Endothelial cell of umbilical vein (primary cell): ENCODE measurements at regions not wholly inside any gene's neighbourhood (a gene's known extent, or its start where the extent isn't known, plus 50 kb on each side); places are given as distances from the start of the nearest gene placed in this dataset. TPM values are rescaled to one million over a fixed set of nuclear protein-coding genes. Genes with fewer than 3 reads are reported as not detected.
"Not testable (repeated sequence)": the region's sequence is repeated elsewhere in the genome, so short reads cannot be mapped to it uniquely, and the experiment has no call there.

Experiments used
- BruUV-seq: library from RNA; stranded (reverse); fragments of 400-500 nt; replicated peaks from 2 replicates; lab custom pipeline; 2021; lab: Mats Ljungman, UMichigan
- CTCF ChIA-PET: fragments of 300-600, 350-600 bp; sonication (Branson Sonifier 250); formaldehyde crosslinking; loops from one replicate; lab custom pipeline; 2021; ENCODE audit warnings: antibody characterized with exemption, inconsistent platforms; lab: Charles Lee
- POLR2A ChIA-PET: fragments of 300-600, 350-600 bp; sonication (Branson Sonifier 250); formaldehyde crosslinking; loops from one replicate; lab custom pipeline; 2021; ENCODE audit warnings: antibody characterized with exemption, inconsistent platforms; lab: Charles Lee
- DNase-seq: peaks from one replicate; pipeline ENCODE4 v3.0.0-alpha.2; 2011; ENCODE audit warnings: low read depth, low spot score
- FAIRE-seq: peaks from 2 replicates; lab custom pipeline; 2011; peaks lifted over from hg19 to GRCh38; lab: Jason Lieb, UNC
- H2AFZ ChIP-seq: 2 replicates; pipeline ENCODE4 v1.6.0; 2012; ENCODE audit warnings: low read depth, low read length, control low read depth, inconsistent platforms
- H3K27ac ChIP-seq: 2 replicates; pipeline ENCODE4 v1.5.1; 2011; ENCODE audit warnings: low read depth, mild to moderate bottlenecking, control low read depth, low read length, moderate library complexity; ENCODE audit not compliant: insufficient read depth
- H3K27me3 ChIP-seq, 2 experiments: 2 replicates each; pipeline versions ENCODE4 v1.6.0 to v1.6.1; 2011; ENCODE audit warnings: low read length in 2 of 2, mixed read lengths in 1 of 2; ENCODE audit not compliant: control insufficient read depth in 2 of 2, insufficient read depth in 2 of 2
- H3K36me3 ChIP-seq, 2 experiments: 2 replicates in 1 of 2; 3 replicates in 1 of 2; pipeline ENCODE4 v1.5.1; 2011; ENCODE audit warnings: low read length in 2 of 2, mild to moderate bottlenecking in 1 of 2, moderate library complexity in 1 of 2; ENCODE audit not compliant: control insufficient read depth in 2 of 2, insufficient read depth in 2 of 2; ENCODE audit errors: extremely low read depth in 1 of 2
- H3K4me1 ChIP-seq: 3 replicates; pipeline ENCODE4 v1.5.1; 2011; ENCODE audit warnings: mild to moderate bottlenecking, low read length; ENCODE audit not compliant: control insufficient read depth, insufficient read depth; ENCODE audit errors: extremely low read depth
- H3K4me2 ChIP-seq: 2 replicates; pipeline ENCODE4 v1.6.1; 2011; ENCODE audit warnings: low read length, control low read depth, mixed read lengths; ENCODE audit not compliant: insufficient read depth
- H3K4me3 ChIP-seq, 3 experiments: fragments of 200-600 bp in 1 of 3; sonication (generic), shearing (Covaris generic) in 1 of 3; replicated peaks in 1 of 3; 2 replicates each; pipeline ENCODE4 v1.5.1; 2011 to 2016; ENCODE audit warnings: control low read depth in 3 of 3, low read length in 3 of 3, mild to moderate bottlenecking in 2 of 3, inconsistent platforms in 1 of 3, low read depth in 1 of 3, moderate library complexity in 1 of 3; ENCODE audit not compliant: insufficient read depth in 1 of 3
- H3K79me2 ChIP-seq: 2 replicates; pipeline ENCODE4 v1.6.0; 2012; ENCODE audit warnings: low read length, inconsistent platforms; ENCODE audit not compliant: control insufficient read depth, insufficient read depth
- H3K9ac ChIP-seq: replicated peaks from 2 replicates; pipeline ENCODE3; 2011; ENCODE audit warnings: low read length, control low read depth; ENCODE audit not compliant: insufficient read depth; ENCODE audit errors: extremely low read depth
- H3K9me1 ChIP-seq: replicated peaks from 3 replicates; pipeline ENCODE4 v1.6.0; 2011; ENCODE audit warnings: mild to moderate bottlenecking, low read length; ENCODE audit not compliant: control insufficient read depth, insufficient read depth; ENCODE audit errors: extremely low read depth
- H3K9me3 ChIP-seq: replicated peaks from 2 replicates; pipeline ENCODE4 v1.5.1; 2012; ENCODE audit warnings: low read length, inconsistent platforms; ENCODE audit not compliant: control insufficient read depth, insufficient read depth
- H4K20me1 ChIP-seq: replicated peaks from 2 replicates; pipeline ENCODE3; 2011; ENCODE audit warnings: mild to moderate bottlenecking, low read length; ENCODE audit not compliant: control insufficient read depth, insufficient read depth; ENCODE audit errors: extremely low read depth
- dilution Hi-C: fragments of 300-500 bp; cut with MboI; formaldehyde crosslinking; loops from one replicate; pipeline ENCODE4 v1.15.0; 2019; ENCODE audit warnings: low sequenced_read_pairs; ENCODE audit not compliant: extremely low pct_ligation_motif_present
- intact Hi-C: fragments of 100-400 bp; cut with micrococcal nuclease; formaldehyde crosslinking; loops from one replicate; pipeline ENCODE4 v1.10.0; 2022
- small RNA-seq: library from RNA; depleted of rRNA; stranded (forward); fragments of <200 nt; gene quantifications from one replicate; pipeline ENCODE3, GENCODE V24; 2012; ENCODE audit warnings: low replicate concordance, low read depth; ENCODE audit not compliant: insufficient read depth, insufficient read length

DNA sequence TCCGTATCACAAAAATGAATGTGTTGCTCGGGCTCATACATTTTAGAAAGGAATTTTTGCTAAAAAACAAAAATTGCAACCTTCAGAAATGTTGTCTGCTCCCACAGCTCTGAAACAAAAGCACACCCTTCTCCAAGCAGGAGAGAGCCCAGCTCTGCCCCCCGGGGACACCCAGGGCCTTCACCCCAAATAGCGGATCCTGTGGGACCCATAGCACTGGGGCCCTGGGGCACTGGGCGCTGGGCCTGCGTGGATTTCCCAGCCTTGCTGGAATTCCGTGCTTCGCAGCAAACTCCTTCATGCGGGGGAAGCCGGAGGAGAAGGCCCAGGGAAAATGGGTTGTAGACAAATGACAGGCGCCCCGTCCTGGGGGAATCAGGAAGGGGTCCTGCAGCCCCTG is 50.5 kb upstream of the SFSWAP start:
- intact Hi-C loops: loop anchor here (10.0 kb wide), 1 partner anchor 366 kb away; no protein-coding TSS in a partner anchor
- CTCF ChIA-PET, dilution Hi-C loops, H3K27me3 ChIP-seq, BruUV-seq, H3K9me3 ChIP-seq, H3K9ac ChIP-seq, H3K36me3 ChIP-seq, H3K27ac ChIP-seq, H3K4me2 ChIP-seq, POLR2A ChIA-PET, H2AFZ ChIP-seq, H4K20me1 ChIP-seq, H3K79me2 ChIP-seq, FAIRE-seq, H3K4me1 ChIP-seq, H3K9me1 ChIP-seq, H3K4me3 ChIP-seq: not testable (repeated sequence)
- DNase-seq: peak; percentile 0

Small RNA genes lying in the stretch of these regions (small RNA-seq; reads per million reads assigned to genes)
- gene AC140063.1: not detected
- not detected for gene RNA5SP376
